K562 (cell line): ENCODE measurements at regions not wholly inside any gene's neighbourhood (a gene's known extent, or its start where the extent isn't known, plus 50 kb on each side); places are given as distances from the start of the nearest gene placed in this dataset.

Experiments used
- ATAC-seq: fragments of 200-7000 bp; cut with Tn5 transposase; 3 replicates; pipeline ENCODE4 v1.9.1; 2020; ENCODE audit warnings: moderate library complexity
- BruUV-seq: library from RNA; stranded (reverse); fragments of 400-500 nt; replicated peaks from 2 replicates; lab custom pipeline; 2021; lab: Mats Ljungman, UMichigan
- CTCF ChIA-PET: fragments of 300-600 bp; formaldehyde crosslinking; extraction: SDS; loops from one replicate; lab custom pipeline; 2021; ENCODE audit warnings: low intra/inter-chr PET ratio; lab: Yijun Ruan, JAX
- POLR2A ChIA-PET: fragments of 300-600, 350-650 bp; sonication (Branson Sonifier 250); formaldehyde crosslinking; extraction: SDS; loops from one replicate; lab custom pipeline; 2021; ENCODE audit warnings: antibody characterized with exemption, inconsistent platforms; lab: Yijun Ruan, JAX
- DNase-seq, 4 experiments: peaks; one replicate each; pipeline versions ENCODE4 v3.0.0 to v3.0.0-alpha.2; 2011 to 2018; ENCODE audit warnings: low spot score in 3 of 4, mixed read lengths in 3 of 4; ENCODE audit errors: extremely low read depth in 1 of 4
- FAIRE-seq: peaks from 2 replicates; lab custom pipeline; 2011; peaks lifted over from hg19 to GRCh38; lab: Jason Lieb, UNC
- H2AFZ ChIP-seq: 2 replicates; pipeline ENCODE4 v1.6.0; 2011; ENCODE audit warnings: low read depth, low read length, control low read depth, inconsistent platforms
- H3K27ac ChIP-seq: fragments of 200-600 bp; 3 replicates; pipeline ENCODE4 v1.8.0; 2011; ENCODE audit warnings: low read depth, mild to moderate bottlenecking, control low read depth, inconsistent platforms, low read length, moderate library complexity, mixed read lengths; ENCODE audit errors: extremely low read depth
- H3K27me3 ChIP-seq, 2 experiments: fragments of 300-600 bp in 1 of 2; 2 replicates in 1 of 2; 3 replicates in 1 of 2; pipeline versions ENCODE4 v1.6.0 to v1.8.0; 2011; ENCODE audit warnings: inconsistent platforms in 2 of 2, low read length in 2 of 2, mild to moderate bottlenecking in 1 of 2, mixed read lengths in 1 of 2, moderate library complexity in 1 of 2; ENCODE audit not compliant: control insufficient read depth in 2 of 2, insufficient read depth in 2 of 2
- H3K36me3 ChIP-seq: fragments of 300-600 bp; 3 replicates; pipeline ENCODE4 v1.8.0; 2011; ENCODE audit warnings: mild to moderate bottlenecking, low read length, inconsistent platforms; ENCODE audit not compliant: control insufficient read depth, insufficient read depth
- H3K4me1 ChIP-seq, 2 experiments: fragments of 200-600 bp in 1 of 2; replicated peaks in 1 of 2; 2 replicates in 1 of 2; 3 replicates in 1 of 2; pipeline versions ENCODE4 v1.5.1 to v1.8.0; 2011; ENCODE audit warnings: inconsistent platforms in 2 of 2, low read length in 2 of 2, mild to moderate bottlenecking in 1 of 2, mixed read lengths in 1 of 2, moderate library complexity in 1 of 2; ENCODE audit not compliant: control insufficient read depth in 2 of 2, insufficient read depth in 2 of 2
- H3K4me2 ChIP-seq: 2 replicates; pipeline ENCODE4 v1.6.1; 2011; ENCODE audit warnings: low read length, control low read depth, inconsistent platforms, mixed read lengths; ENCODE audit not compliant: insufficient read depth
- H3K4me3 ChIP-seq: fragments of 200-600 bp; sonication (generic), shearing (Covaris generic); 2 replicates; pipeline ENCODE4 v1.5.1; 2016; ENCODE audit warnings: control low read depth, inconsistent platforms
- H3K79me2 ChIP-seq: fragments of 200-600 bp; 3 replicates; pipeline ENCODE4 v1.8.0; 2011; ENCODE audit warnings: low read length, inconsistent platforms; ENCODE audit not compliant: control insufficient read depth, insufficient read depth
- H3K9ac ChIP-seq, 2 experiments: 2 replicates each; pipeline versions ENCODE4 v1.6.0 to v1.6.1; 2011; ENCODE audit warnings: low read depth in 2 of 2, low read length in 2 of 2, control low read depth in 1 of 2, inconsistent platforms in 1 of 2, mild to moderate bottlenecking in 1 of 2, mixed read lengths in 1 of 2; ENCODE audit not compliant: insufficient read depth in 1 of 2
- H3K9me1 ChIP-seq: one replicate; pipeline ENCODE4 v1.6.0; 2011; ENCODE audit warnings: inconsistent platforms, mild to moderate bottlenecking, low read length, moderate library complexity; ENCODE audit not compliant: control insufficient read depth, insufficient read depth
- H3K9me3 ChIP-seq: replicated peaks from 2 replicates; pipeline ENCODE4 v1.5.1; 2011; ENCODE audit warnings: low read depth, low read length, inconsistent platforms; ENCODE audit not compliant: control insufficient read depth, insufficient read depth
- H4K20me1 ChIP-seq: replicated peaks from 2 replicates; pipeline ENCODE4 v1.6.1; 2011; ENCODE audit warnings: low read length, inconsistent platforms, mixed read lengths; ENCODE audit not compliant: control insufficient read depth, insufficient read depth
- DPF2 ChIP-seq: fragments of 450-650 bp; IDR thresholded peaks from 2 replicates; pipeline ENCODE4 v1.6.1; 2016
- POLR2AphosphoS2 ChIP-seq: IDR thresholded peaks from 2 replicates; pipeline ENCODE4 v1.6.1; 2012; ENCODE audit warnings: low read length, improper control_type of control experiment
- RNF219 ChIP-seq: fragments of 250-450 bp; sonication (Bioruptor Pico); IDR thresholded peaks from 2 replicates; pipeline ENCODE4 v1.5.0; 2022; ENCODE audit warnings: mild to moderate bottlenecking
- STAT6 ChIP-seq: sonication (generic); formaldehyde crosslinking; IDR thresholded peaks from 2 replicates; pipeline ENCODE4 v1.8.1; 2023; ENCODE audit warnings: mild to moderate bottlenecking, missing genetic modification reagents
- ZNF695 ChIP-seq: fragments of 450-650 bp; formaldehyde crosslinking; IDR thresholded peaks from 2 replicates; pipeline ENCODE4 v1.4.0; 2020; ENCODE audit warnings: mild to moderate bottlenecking, moderate library complexity
- WGBS: fragments of 100-300 bp; shearing (Covaris generic); methylation state at CpG from one replicate; pipeline ENCODE4 v1.1.6; 2016; ENCODE audit warnings: low coverage, mixed read lengths; ENCODE audit not compliant: insufficient coverage; ENCODE audit errors: missing lambda C conversion rate; 5-methylcytosine and 5-hydroxymethylcytosine counted together
- in situ Hi-C: fragments of 300-500 bp; cut with MboI; formaldehyde crosslinking; loops from 4 replicates; pipeline ENCODE4 v1.15.0; 2018; ENCODE audit warnings: inconsistent platforms, mixed read lengths
- intact Hi-C: fragments of 100-400 bp; cut with micrococcal nuclease; formaldehyde crosslinking; loops from 2 replicates; pipeline ENCODE4 v1.14.2; 2022
- TF ChIP-seq, protein P1 (sequence below): sonication (generic); IDR thresholded peaks from 2 replicates; pipeline ENCODE4 v1.6.1; 2016
- TF ChIP-seq, protein P2 (sequence below): fragments of 450-650 bp; formaldehyde crosslinking; IDR thresholded peaks from 2 replicates; pipeline ENCODE4 v1.4.0; 2020; ENCODE audit warnings: mild to moderate bottlenecking, moderate library complexity
- TF ChIP-seq, protein P3 (sequence below): fragments of 450-650 bp; IDR thresholded peaks from 2 replicates; pipeline ENCODE4 v1.6.1; 2016; ENCODE audit warnings: borderline replicate concordance
- TF ChIP-seq, protein P4 (sequence below): fragments of 450-650 bp; IDR thresholded peaks from 2 replicates; pipeline ENCODE4 v1.7.1; 2018; ENCODE audit warnings: mild to moderate bottlenecking, low read depth; ENCODE audit not compliant: partially characterized antibody

GRCh38 chr2:145040433-145040832 is 520.5 kb upstream of the ZEB2 start:
- H3K9ac ChIP-seq: no peak overlapping the region
- no peak overlapping the region for H3K27ac ChIP-seq
- BruUV-seq: no TSS peak
- no peak overlapping the region for H3K4me2 ChIP-seq
- H4K20me1 ChIP-seq: no peaks in the 10 kb centered on the region
- DNase-seq (no peak), FAIRE-seq (no peak), ATAC-seq (no peak)
- 43% methylated on average over 1 of the region's 1 CpG for WGBS
- H3K4me1 ChIP-seq: no peaks in the 10 kb centered on the region
- H3K36me3 ChIP-seq: no peaks in the 10 kb centered on the region
- no peaks in the 10 kb centered on the region for H3K9me3 ChIP-seq
- ChIA-PET CTCF (no interaction called here), POLR2A (no interaction called here)
- no peaks in the 10 kb centered on the region for H3K27me3 ChIP-seq
- no peak overlapping the region for H3K4me3 ChIP-seq
- intact Hi-C loops (loop anchor here (10.0 kb wide), 1 partner anchor 516 kb away; the partner anchor contains the start of gene ZEB2), in situ Hi-C loops (no loop called here)
- H3K9me1 ChIP-seq: no peaks in the 10 kb centered on the region
- no peaks in the 10 kb centered on the region for H3K79me2 ChIP-seq
- no peak overlapping the region for H2AFZ ChIP-seq
- TF ChIP-seq STAT6 (CRISPR knock-in tag): no peak
- no peak for TF ChIP-seq DPF2
- no peak for TF ChIP-seq POLR2AphosphoS2
- TF ChIP-seq, protein P1, sequence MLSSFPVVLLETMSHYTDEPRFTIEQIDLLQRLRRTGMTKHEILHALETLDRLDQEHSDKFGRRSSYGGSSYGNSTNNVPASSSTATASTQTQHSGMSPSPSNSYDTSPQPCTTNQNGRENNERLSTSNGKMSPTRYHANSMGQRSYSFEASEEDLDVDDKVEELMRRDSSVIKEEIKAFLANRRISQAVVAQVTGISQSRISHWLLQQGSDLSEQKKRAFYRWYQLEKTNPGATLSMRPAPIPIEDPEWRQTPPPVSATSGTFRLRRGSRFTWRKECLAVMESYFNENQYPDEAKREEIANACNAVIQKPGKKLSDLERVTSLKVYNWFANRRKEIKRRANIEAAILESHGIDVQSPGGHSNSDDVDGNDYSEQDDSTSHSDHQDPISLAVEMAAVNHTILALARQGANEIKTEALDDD: no peak
- TF ChIP-seq, protein P2, sequence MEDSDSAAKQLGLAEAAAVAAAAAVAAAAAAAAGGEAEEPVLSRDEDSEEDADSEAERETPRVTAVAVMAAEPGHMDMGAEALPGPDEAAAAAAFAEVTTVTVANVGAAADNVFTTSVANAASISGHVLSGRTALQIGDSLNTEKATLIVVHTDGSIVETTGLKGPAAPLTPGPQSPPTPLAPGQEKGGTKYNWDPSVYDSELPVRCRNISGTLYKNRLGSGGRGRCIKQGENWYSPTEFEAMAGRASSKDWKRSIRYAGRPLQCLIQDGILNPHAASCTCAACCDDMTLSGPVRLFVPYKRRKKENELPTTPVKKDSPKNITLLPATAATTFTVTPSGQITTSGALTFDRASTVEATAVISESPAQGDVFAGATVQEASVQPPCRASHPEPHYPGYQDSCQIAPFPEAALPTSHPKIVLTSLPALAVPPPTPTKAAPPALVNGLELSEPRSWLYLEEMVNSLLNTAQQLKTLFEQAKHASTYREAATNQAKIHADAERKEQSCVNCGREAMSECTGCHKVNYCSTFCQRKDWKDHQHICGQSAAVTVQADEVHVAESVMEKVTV: no peak
- TF ChIP-seq, protein P3, sequence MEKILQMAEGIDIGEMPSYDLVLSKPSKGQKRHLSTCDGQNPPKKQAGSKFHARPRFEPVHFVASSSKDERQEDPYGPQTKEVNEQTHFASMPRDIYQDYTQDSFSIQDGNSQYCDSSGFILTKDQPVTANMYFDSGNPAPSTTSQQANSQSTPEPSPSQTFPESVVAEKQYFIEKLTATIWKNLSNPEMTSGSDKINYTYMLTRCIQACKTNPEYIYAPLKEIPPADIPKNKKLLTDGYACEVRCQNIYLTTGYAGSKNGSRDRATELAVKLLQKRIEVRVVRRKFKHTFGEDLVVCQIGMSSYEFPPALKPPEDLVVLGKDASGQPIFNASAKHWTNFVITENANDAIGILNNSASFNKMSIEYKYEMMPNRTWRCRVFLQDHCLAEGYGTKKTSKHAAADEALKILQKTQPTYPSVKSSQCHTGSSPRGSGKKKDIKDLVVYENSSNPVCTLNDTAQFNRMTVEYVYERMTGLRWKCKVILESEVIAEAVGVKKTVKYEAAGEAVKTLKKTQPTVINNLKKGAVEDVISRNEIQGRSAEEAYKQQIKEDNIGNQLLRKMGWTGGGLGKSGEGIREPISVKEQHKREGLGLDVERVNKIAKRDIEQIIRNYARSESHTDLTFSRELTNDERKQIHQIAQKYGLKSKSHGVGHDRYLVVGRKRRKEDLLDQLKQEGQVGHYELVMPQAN: no peak
- TF ChIP-seq, protein P4, sequence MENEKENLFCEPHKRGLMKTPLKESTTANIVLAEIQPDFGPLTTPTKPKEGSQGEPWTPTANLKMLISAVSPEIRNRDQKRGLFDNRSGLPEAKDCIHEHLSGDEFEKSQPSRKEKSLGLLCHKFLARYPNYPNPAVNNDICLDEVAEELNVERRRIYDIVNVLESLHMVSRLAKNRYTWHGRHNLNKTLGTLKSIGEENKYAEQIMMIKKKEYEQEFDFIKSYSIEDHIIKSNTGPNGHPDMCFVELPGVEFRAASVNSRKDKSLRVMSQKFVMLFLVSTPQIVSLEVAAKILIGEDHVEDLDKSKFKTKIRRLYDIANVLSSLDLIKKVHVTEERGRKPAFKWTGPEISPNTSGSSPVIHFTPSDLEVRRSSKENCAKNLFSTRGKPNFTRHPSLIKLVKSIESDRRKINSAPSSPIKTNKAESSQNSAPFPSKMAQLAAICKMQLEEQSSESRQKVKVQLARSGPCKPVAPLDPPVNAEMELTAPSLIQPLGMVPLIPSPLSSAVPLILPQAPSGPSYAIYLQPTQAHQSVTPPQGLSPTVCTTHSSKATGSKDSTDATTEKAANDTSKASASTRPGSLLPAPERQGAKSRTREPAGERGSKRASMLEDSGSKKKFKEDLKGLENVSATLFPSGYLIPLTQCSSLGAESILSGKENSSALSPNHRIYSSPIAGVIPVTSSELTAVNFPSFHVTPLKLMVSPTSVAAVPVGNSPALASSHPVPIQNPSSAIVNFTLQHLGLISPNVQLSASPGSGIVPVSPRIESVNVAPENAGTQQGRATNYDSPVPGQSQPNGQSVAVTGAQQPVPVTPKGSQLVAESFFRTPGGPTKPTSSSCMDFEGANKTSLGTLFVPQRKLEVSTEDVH: no peak
- no peak for TF ChIP-seq RNF219 (CRISPR knock-in tag)
- TF ChIP-seq ZNF695 (CRISPR knock-in tag): no peak
